ENCODE measurements at regions not wholly inside any gene's neighbourhood (a gene's known extent, or its start where the extent isn't known, plus 50 kb on each side); places are given as distances from the start of the nearest gene placed in this dataset.
A peak's percentile ranks its signal among the peaks of the same experiment; 100 is the strongest.

DNA sequence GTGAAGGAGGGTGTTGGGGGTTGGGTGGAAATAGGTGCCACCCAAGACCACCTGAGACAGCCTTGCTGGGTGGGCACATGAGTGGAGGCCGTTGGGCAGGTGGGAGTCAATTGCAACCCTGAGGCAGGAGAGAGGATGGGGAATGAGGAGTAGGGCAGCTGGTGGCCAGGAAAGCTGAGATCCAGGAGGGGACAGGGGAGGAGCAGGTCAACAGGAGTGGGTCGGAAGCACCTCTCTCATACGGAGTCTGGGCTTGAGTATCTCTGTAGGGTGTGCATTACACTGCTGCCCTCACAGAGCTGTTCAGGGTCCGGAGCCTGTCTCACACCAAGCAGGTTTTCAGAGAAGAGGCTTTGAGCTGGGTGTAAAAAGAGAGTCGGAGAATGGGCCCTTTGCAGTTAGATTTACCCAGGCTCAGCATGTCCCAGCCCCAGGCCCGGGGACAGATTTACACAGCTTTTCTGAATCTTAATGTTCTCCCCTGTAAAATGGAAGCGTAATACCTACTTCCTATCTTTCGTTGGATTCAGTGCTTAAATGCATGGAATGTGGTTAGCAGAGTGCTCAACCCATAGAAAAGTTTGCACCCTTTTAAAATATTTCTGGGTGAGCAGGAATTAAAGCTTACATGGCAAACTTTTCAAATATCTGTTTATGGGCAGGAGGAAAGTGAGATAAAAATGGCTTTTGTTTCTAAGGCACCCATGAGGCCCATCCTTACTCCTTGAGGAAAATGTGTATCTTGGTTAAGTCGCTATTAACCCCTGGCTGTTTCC lies 144.0 kb upstream of the MYCN start:
- no peak for DNase-seq

DNA sequence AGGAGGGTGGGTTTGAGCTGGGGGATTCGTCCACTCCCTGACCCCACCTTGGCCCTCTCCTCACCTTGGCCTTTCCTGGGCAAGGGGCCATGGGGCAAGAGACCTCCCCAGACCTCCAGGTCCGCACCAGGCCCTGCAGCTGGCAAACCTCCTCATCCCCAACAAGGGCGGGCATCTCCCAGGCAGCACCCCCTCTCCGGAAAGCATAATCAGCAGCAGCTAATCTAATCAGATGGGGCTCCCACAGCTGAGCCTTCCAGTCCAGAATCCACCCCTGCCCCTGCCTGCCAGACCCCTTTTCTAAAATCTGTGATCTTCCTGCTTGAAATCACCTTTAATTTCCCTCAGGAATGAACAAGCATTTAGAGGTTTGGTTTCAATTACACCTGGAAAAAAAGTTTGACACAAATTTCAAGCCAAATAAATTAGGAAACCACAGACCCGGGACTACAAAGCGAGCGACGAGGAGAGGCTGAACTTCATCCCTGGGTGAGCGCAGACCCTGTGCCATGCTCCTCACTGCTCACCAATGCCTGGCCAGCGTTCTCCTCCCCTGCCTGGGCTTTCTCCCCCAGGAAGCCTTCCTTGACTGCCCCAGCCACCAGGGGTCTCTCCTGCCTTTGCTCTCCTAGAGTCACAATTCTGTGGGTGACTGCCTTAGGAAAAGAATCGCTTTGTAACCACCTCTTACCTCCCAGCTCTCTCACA lies 143.0 kb upstream of the MYCN start:
- no peak for DNase-seq

DNA sequence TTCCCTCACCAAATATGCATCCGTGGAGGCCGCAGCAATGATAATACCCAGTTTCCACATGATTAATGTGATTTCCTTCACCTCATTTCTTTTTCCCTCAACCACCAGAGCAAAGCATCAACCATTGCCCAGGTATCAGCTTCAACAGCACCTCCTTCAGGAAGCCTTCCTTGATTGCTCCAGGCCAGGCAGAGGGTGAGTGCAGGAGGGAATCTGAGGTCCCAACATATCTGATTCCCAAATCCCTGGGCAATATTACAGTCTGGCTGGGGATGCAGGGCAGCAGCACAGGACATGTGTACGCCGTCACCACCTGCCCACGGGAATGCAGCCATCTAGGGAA lies 142.4 kb upstream of the MYCN start:
- DNase-seq: no peak

DNA sequence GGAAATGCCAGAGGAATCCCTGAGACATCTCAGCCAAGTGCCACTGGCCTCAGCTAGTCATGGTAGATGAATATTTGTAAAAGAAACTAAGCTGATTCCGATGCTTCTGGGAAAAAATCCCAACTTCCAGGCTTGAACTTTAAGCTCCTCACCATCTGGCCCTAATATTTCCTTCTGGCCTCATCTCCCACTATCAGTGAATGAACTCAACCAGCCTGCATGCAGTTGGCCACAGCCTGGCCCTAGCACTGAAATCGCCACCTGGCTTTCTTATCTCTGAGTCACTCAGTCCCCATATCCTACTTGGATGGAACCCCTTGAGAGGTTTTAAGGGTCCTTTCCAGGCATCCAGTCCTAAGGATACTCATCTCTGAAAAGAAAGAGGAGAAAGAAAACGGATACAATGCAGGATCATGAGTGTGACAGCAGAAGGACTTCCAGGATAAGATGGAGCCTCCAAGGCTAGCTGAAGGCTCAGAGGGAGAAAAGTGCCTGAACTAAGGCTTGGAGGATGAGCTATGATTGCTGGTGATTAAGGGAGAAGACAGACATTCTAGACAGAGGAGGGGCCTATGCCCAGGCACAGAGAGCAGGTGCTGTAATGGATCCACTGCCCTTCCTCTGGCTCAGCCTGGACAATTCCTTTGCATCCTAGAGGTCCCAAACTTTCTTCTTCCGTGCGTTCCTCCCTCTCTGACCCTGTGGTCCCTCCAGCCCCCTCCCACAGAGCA lies 141.5 kb upstream of the MYCN start:
- no peak for DNase-seq

DNA sequence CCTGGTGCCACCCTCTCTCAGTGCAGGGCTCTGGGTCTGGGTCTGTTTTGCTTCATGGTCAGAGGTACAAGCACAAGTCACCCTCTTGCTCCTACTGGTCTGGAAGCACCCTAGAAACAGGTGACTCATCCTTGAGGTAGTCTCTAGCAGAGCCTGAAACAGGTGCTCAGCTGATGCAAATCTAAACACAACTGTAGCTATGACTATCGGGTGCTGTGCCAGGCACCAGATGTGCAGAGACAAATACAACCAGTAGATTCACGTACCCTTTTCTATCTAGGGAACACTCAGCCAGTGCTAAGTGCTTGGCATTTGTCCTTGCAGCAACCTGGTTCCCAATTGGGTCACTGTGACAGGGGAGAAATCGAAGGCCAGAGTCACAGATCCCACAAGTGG lies 140.9 kb upstream of the MYCN start:
- no peak for DNase-seq

DNA sequence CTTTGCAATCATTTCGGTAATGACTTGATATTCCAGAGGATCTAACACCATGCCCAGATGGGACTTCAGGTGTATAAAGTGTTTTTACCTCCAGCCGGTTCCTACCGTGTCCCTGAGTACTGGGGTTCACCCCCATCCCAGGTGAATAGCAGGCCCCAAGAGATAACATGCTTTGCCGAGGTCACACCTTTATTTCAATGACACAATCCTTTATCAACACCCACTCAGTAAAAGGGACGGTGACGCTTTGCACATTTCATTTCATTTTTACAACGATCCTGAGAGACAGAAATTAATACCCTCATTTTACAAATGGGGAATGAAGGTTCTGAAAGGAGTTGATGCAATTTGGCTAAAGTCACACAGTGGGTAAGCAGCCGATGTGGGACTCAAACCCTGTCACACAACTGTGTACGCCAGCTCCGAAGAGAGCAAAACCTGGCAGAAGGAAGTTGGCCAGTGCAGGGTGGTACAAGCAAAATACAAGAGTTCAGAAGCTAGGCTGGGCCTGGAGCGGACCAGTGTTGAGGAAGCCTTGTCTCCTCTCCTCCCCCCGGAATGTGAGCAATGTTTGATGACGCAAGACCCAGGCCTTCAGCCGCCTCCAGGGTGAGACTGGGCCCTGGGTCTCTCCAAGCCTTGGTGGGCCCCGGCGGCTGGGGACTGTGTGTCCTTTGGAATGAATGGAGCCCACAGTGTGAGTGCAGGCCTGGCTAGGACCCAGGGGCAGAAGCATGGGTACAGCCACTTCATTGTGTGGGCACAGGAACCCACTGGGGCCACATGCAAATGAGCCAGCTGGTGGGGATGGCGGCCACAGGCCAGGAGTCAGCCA lies 139.6 kb upstream of the MYCN start:
- DNase-seq: no peak

DNA sequence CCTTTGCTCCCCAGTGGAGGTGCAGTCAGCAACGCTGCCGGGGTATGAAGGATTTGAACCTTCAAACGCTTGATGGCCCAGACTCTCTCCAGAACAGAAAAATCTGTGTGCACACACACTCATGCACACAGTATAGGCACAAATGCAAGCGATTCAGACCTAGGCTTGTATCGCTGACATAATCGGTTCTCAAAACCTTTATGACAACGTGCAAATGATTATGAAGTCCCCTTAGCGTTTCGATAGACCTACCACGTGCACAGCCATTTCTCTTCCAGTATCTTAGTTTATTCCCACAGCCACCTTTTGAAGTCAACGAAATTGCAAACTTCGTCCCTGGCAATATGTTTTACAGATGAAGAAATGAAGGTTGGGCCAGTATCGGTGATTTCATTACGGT lies 138.9 kb upstream of the MYCN start:
- DNase-seq: no peak

DNA sequence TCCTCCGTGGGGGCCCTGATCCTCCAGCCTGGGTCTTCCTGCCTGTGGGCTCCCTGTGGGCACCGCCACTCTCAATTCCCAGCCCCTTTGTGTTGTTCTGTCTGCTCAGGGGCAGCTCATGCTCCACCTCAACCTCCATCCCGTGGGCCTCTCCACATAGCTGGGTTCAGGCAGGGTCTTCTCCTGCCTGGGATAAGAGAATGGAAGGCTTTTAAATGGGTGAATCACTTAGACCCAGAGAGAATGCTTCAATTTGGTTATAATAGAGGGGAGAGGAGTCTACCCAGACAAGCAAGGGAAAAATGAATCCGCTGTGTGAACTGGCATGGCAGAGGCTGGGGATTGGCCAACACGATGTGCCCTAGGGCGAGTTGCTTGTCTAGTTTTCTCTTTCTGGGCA lies 138.4 kb upstream of the MYCN start:
- no peak for DNase-seq

DNA sequence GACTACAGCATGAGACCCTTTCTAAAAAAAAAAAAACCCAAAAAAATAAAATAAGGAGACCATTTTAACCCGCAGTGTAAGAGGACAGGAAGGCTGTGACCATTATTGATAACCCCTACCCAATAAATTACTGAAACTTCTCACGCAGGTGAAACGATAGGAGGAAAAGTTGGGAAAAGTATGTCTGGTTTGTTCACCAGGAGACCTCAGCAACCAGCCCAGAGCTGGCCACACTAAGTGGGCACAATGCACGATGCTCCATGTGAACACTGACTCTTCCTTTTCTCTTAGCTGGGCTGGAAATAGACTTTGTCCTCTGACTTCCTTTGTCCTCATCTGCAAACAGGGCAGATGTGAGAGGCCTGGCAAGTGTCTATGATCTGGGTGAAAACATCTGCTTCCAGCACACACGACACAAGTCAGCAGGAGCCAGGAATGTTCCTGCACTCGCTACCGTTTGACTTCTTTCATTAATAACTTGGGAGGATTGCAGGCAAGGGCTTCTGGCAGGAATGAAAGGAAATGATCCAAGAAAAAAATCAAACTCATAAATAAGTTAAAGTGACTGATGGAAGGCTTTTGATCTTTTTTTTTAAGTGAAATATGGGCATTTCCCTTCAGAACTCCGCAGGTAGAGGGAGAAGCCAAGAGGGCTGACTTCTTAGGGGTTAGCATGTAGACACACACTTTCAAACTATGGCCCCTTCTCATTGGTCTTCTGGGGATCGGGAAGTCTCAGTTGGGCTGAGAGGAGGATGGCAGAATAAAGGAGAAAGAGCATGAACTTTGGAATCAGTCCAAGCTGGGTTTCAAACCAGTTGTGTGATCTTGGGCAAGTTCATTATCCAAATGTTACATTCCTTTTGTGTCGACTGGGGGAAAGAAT lies 137.4 kb upstream of the MYCN start:
- DNase-seq: no peak

DNA sequence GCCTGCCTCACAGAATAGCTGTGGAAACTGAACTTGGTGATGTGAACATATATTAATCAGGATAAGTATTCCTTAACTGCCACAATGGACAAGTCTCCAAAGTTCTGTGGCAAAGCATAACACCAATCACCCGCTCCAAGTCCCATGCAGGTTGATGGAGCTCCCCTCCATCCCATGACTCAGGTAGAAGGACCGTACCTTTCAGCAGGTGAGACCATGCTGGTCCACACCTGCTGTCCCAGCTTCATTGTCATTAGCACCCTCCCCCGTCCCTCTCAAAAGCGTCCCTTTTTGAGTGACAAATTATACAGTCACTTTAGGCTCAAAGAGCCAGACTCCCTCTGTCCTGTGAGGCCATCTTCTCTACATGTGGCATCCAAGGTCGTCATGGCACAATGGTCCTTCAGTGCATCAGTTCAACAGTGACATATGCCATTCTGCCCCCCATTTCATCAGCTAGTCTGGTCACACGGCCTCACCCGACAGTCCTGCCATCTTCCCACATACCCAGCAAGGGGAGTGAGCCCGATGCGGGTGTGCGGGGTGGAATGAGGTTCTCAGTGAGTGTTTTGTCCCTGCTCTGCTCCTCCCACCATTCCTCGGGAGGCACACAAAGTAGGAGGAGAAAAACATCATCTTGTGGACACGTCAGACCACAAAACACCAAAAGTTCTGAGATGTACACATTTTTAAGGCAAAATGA lies 136.7 kb upstream of the MYCN start:
- no peak for DNase-seq

DNA sequence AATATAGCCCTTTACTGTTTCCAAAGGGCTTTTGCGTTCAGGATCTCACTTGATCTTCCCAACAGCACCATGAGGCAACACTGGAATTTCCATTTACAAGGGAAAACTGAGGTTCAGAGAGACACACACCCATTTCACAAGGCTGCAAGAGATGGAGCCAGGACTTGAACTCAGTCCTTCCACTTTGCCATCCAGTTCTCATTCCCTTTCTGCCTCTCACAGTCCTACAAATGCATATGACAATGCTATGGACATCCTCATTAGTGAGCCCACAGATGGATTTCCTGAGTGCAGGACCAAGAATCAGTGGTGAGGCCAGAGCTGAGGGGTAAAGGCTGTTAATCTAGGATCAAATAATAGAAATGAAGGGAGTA lies 136.1 kb upstream of the MYCN start:
- no peak for DNase-seq

DNA sequence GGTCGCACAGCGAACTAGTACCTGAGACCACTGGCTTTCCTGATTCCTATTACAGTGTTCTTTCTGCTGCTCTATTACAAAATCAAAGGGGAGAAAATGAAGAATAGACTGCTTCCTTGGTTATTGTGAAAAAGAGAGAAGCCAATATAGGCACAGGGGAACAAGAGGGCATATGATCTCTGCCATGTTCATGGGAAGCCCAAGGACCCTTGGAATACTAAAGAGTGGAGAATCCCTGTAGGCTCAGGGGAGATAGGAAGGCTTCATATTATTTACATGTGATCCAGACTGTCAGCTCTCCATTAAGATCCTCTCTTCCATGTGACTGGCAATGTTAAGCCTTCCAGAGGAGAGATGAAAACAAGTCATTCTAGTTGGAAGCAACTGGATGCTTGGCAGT lies 135.7 kb upstream of the MYCN start:
- DNase-seq: no peak

DNA sequence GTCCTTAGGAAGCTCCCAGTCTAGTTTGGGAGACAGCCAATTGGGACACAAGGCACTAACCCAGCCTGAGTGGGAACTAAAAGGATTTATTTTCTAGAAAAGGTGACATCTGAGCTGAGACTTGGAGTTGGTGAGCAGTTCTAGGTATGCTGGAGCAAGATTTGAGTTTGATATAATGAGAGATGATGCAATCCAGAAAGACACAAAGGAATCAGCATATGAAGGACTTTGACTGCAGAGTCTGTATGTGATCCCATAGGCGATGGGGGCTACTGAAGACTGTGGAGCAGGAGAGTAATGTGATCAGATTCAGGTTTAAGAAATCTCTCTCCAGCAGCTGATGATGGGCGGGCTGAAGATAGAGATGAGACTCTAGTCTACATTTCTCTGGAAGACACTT lies 135.1 kb upstream of the MYCN start:
- no peak for DNase-seq

DNA sequence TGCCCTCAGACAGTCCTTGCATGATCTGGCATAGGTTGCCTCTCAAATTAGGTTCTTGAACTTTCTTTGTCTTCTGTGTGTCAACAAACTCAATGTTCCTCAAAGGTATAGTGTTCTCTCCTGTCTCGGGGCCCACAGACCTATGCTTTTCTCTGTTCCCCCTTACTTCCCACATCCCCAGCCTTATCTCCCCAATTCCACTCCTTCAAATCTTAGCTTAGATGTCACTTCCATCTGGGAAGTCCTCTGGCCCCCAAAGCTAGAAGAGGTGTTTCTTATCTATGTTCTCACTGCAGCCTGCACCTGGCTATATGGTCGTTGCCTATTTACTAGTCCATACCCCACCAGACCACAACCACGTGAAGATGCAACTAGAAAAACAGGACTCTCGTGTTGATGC lies 134.6 kb upstream of the MYCN start:
- no peak for DNase-seq

DNA sequence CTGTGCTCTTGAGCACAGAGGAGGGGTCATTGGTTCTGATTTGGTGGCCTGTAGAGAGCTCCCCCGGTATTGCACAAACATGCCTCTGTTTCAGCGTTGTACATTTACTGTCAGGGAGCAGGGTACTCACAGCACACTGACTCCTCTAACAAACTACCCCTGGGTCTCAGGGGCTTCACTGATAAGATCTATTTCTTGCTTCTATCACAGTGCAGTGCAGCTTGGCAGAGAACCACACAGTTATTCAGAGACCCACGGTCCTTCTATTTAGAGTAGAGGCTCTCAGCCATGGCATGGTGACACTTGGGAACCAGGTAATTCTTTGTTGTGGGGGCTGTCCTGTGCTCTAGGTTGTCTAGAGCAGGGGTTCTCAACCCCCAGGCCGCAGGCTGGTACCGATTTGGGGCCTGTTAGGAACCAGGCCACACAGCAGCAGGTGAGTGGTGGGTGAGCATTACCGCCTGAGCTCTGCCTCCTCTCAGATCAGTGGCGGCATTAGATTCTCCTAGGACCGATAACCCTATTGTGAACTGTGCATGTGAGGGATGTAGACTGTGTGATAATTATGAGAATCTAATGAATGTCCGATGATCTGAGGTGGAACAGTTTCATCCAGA lies 133.4 kb upstream of the MYCN start:
- no peak for DNase-seq

DNA sequence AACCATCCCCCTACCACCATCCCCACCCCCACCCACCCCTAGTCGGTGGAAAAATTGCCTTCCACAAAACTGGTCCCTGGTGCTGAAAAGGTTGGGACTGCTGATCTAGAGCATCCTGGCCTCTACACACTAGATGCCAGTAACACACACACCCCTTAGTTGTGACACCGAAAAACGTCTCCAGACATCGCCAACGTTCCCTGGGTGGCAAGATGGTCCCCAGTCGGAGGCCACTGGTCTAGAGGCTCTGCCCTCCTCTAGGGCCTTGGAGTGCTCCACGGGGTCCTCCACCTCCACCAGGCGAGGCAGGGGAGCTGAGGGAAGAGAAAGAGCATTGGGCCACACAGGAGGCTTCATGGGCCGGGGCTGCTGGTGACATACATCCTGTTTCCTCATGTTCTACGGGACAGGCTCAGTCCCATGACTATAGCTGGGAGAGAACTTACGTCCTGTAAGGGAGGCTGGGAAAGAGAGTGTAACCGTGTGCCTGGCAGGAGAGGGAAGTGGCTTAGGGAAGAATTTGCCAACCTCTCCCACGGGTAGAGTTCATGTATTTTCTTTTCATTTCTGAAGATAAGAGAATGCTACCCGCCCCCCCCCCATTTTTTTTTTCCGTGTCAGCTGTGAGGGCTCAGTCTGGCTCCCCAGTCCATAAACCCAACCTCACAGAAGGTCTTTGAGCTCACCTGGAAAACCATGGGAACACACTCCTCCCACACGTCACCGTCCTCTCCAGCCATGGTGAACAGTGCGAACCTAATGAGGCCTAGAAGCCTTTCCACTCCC lies 132.7 kb upstream of the MYCN start:
- no peak for DNase-seq

DNA sequence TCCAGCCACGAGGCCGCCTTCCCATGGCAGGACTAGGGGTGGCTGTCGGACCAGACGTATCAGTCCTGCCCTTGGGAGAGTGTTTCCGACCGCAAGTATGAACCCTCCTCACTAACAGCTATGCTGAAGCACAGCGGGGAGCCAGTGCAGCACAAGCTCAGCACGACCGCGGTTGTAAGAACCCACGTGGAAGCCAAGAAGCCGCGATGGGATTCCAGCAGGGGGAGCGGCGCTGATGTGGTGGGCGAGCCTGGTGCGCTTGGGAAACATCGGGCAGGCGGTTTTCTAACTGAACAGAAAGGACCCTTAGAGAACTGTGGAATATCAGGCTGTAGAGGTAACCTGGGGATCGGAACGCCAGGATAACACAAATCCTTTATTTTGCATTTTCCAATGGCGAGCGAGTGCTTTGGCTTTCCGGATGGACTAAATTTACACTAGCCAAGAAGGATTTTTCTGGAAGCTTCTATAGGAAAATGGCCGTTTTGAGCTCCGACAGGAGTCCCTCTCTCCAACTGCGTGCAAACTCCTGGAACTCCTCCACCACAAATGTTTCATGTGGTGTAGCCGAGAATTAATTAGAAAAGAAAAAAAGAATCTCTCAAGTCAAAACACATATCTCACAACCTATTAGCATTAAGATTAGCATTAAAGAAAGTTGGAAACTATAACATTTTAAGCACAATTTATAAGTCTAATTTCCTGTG lies 132.0 kb upstream of the MYCN start:
- peak; percentile 33 for DNase-seq

DNA sequence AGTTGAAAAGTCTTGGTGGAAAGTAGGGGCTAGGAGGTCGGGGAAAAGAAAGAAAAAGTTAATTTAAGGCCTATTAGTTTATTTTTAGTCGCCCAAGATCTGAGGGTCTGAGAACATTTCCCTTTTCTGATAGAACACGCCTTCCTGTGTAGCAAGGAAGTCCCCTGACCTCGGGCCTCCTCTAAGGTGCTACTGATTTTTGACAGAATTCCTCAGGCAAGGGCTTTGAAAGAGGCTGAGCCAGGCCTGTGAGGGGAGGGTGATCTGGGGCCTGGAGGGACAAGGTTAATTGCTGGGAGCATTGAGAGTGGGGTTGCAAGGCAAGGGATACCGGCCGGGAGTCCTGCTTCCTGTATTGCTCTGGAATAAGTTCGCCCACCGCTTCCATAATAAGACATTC lies 131.4 kb upstream of the MYCN start:
- no peak for DNase-seq

DNA sequence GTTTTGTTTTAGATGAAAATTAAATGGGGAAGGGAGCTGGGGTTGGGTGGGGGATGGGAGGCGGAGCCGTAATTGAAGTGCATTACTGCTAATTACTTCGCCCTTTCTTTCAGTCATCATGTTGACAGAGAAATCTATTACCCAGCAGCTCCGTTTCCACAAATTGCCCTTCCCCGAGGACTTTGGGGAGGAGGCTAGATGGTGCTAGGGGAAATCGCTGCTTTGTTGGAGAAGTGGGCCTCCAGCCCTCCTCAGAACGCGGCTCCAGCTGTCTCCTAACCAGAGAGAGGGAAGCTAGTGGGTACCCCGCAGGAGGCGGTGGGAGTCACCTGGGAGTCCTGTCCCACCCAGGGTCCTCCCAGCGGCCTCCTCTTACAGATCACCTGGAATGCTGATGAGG lies 130.9 kb upstream of the MYCN start:
- DNase-seq: no peak

All from fibroblast of skin of back (primary cell).